ENCODE measurements at regions not wholly inside any gene's neighbourhood (a gene's known extent, or its start where the extent isn't known, plus 50 kb on each side); places are given as distances from the start of the nearest gene placed in this dataset.

DNA sequence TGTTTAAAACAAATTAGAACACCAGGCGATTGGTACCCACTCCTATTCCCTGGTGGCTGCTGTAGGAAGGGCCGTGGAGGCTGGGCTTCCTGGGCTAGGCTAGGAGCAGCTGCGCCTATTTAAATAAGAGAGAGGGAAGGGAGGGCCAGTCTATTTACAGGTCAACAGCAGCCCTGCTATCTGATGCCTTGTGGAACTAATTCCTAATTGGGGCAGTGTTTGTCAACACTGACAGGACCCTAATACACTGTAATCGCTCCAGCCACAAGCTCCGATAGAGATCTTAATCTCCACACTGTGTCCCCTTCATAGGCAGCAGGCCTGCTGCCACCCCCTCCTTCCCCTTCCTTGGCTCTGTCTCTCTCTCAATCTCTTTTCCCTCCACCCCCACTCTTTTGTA, 116.9 kb upstream of the SOX14 start:
- Histone ChIP-seq H3K4me1 (replicated peaks in 1 of 2) (no peaks in the 10 kb centered on the region), H3K27ac (no peak overlapping the region), H3K9me3 (replicated peaks in 1 of 3) (no peaks in the 10 kb centered on the region), H3K4me3 (no peak overlapping the region), H3K36me3 (replicated peaks in 1 of 2) (no peaks in the 10 kb centered on the region), H3K27me3 (no peaks in the 10 kb centered on the region)
- TF ChIP-seq, protein P1, sequence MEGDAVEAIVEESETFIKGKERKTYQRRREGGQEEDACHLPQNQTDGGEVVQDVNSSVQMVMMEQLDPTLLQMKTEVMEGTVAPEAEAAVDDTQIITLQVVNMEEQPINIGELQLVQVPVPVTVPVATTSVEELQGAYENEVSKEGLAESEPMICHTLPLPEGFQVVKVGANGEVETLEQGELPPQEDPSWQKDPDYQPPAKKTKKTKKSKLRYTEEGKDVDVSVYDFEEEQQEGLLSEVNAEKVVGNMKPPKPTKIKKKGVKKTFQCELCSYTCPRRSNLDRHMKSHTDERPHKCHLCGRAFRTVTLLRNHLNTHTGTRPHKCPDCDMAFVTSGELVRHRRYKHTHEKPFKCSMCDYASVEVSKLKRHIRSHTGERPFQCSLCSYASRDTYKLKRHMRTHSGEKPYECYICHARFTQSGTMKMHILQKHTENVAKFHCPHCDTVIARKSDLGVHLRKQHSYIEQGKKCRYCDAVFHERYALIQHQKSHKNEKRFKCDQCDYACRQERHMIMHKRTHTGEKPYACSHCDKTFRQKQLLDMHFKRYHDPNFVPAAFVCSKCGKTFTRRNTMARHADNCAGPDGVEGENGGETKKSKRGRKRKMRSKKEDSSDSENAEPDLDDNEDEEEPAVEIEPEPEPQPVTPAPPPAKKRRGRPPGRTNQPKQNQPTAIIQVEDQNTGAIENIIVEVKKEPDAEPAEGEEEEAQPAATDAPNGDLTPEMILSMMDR (IDR thresholded peaks at IDR 0.05): no peak
- no peak for TF ChIP-seq POLR2A (IDR thresholded peaks at IDR 0.05)
- WGBS, 4 donors: 16 to 32% (median 19%) methylated on average over 4 to 5 of the region's 5 CpGs
- intact Hi-C loops (cut with DNase I): no loop called here
- DNase-seq: no peak

DNA sequence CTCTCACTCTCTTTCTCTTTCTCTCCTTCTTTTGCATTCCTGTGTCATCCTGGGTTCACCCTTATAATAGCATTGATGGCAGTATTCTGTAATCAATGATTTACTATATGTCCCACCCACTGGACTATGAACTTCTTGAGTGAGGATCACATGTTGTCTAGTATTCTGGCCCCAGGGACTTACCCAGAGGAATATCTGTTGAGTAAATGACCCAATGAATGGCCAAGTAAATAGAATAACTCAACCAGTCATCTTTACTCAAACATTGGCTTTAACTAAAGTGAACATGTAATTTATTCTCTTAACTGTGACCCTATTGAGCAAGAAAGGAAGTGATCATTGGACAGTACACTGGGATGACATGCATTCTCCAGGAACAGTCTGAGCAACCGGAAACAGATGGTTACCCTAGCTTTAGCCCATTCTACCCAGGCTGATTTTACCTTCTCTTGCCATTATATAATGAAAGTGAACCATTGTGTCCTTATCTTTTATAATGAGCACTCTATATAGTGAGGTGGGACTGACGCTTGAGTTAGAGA, 94.5 kb upstream of the SOX14 start:
- intact Hi-C loops (cut with DNase I): no loop called here
- H3K27ac ChIP-seq: no peak overlapping the region
- no peaks in the 10 kb centered on the region for H3K36me3 ChIP-seq (replicated peaks in 1 of 2)
- no peak overlapping the region for H3K4me3 ChIP-seq
- H3K4me1 ChIP-seq (replicated peaks in 1 of 2): no peaks in the 10 kb centered on the region
- no peak for DNase-seq
- no peak for TF ChIP-seq POLR2A (IDR thresholded peaks at IDR 0.05)
- H3K27me3 ChIP-seq: no peaks in the 10 kb centered on the region
- H3K9me3 ChIP-seq (replicated peaks in 1 of 3): no peaks in the 10 kb centered on the region
- 70 to 82% (median 77%) methylated on average over 2 of the region's 2 CpGs for WGBS, 4 donors

DNA sequence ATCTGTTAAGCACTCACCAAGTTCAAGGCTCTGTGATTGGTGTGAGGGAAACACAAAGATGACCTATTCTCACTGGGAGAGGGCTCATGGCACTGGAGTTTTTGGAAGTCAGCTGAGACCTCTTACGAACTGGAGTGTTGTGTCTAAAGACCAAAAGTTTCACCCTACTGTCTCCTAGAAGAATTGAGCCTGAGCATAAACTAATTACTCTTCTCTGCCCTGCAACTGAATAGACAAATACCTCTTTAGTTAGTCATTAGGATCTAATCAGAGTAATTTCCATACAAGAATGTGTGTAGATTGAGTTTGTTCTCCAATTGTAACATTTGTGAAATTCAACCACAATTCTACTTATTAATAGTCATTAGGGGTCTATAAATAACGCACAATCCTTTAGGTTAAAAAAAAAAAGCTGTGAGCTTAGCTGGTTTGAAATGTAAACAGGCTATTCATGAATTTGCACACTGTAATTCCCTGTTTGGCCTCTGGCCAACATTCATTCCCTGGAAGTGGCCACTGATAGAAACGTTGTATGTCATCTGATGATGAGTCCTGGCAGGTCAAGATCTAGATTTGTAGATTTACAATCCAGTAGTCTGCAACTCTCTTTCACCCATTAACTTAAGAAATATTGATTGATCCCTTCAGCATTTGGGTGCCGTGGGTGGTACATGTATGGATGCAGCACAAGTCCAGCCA, 76.8 kb upstream of the SOX14 start:
- 42 to 64% (median 49%) methylated on average over 4 of the region's 4 CpGs for WGBS, 4 donors
- Histone ChIP-seq H3K27me3 (no peaks in the 10 kb centered on the region), H3K4me1 (replicated peaks in 1 of 2) (no peaks in the 10 kb centered on the region), H3K36me3 (replicated peaks in 1 of 2) (no peaks in the 10 kb centered on the region), H3K9me3 (replicated peaks in 1 of 3) (no peaks in the 10 kb centered on the region), H3K27ac (no peak overlapping the region), H3K4me3 (no peak overlapping the region)
- intact Hi-C loops (cut with DNase I): no loop called here
- DNase-seq: no peak
- TF ChIP-seq POLR2A (IDR thresholded peaks at IDR 0.05): no peak
- TF ChIP-seq, protein P1 (IDR thresholded peaks at IDR 0.05): no peak

DNA sequence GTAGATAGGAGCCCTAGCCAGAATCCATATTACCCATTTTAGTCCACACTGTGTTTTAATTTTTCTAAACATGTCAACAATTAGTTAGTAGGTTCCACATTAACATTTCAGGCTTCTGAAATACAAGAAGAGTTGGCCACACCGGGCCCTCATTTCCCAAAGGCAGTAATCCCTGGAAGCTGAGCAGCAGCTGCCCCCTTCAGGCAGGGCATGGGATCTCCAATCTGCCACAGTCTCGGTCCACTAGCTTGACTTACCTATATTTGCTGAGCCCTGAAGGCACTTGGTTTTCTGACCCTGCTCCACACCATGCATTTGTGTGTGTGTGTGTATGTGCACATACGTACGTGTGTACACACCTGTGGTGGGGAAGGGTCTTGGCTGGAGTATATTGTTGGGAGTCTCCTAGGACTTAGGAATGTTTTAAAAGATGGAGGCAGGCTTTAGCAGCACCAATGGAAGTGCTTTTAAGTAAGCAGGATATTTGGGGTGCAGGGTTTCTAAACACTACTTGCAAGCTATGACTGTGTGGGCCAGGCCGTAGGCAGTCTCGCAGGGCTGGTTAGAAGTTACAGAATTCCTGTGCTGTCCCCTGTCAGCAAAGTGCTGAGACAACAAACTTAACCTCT, 71.2 kb upstream of the SOX14 start:
- intact Hi-C loops (cut with DNase I): no loop called here
- H3K27me3 ChIP-seq: no peaks in the 10 kb centered on the region
- no peaks in the 10 kb centered on the region for H3K4me1 ChIP-seq (replicated peaks in 1 of 2)
- no peaks in the 10 kb centered on the region for H3K36me3 ChIP-seq (replicated peaks in 1 of 2)
- 20 to 27% (median 21%) methylated on average over 5 to 6 of the region's 6 CpGs for WGBS, 4 donors
- H3K4me3 ChIP-seq: no peak overlapping the region
- no peaks in the 10 kb centered on the region for H3K9me3 ChIP-seq (replicated peaks in 1 of 3)
- peak in 6 of 7 donors; percentile 16 to 54 (median 31) for DNase-seq
- TF ChIP-seq POLR2A (IDR thresholded peaks at IDR 0.05): no peak
- TF ChIP-seq, protein P1 (IDR thresholded peaks at IDR 0.05): peak in 5 of 6 experiments; percentile 10 to 50 (median 35)
- H3K27ac ChIP-seq: no peak overlapping the region
